WTC11 (cell line): ENCODE measurements at regions not wholly inside any gene's neighbourhood (a gene's known extent, or its start where the extent isn't known, plus 50 kb on each side); places are given as distances from the start of the nearest gene placed in this dataset.

Experiments used
- ARID4B ChIP-seq: sonication (generic); formaldehyde crosslinking; IDR thresholded peaks from 2 replicates; pipeline ENCODE4 v1.8.0; 2023; ENCODE audit warnings: missing genetic modification reagents, mild to moderate bottlenecking, borderline replicate concordance
- CTCF ChIP-seq: fragments of 200-600 bp; IDR thresholded peaks from 2 replicates; pipeline ENCODE4 v1.8.0; 2022; ENCODE audit warnings: antibody characterized with exemption
- E2F5 ChIP-seq: sonication (generic); formaldehyde crosslinking; IDR thresholded peaks from 2 replicates; pipeline ENCODE4 v1.8.1; 2022; ENCODE audit warnings: mild to moderate bottlenecking, moderate library complexity, missing genetic modification reagents
- FOXP1 ChIP-seq: sonication (generic); formaldehyde crosslinking; IDR thresholded peaks from 2 replicates; pipeline ENCODE4 v1.8.0; 2022; ENCODE audit warnings: missing genetic modification reagents, mild to moderate bottlenecking, moderate library complexity, borderline replicate concordance
- GTF2I ChIP-seq: fragments of 250-450 bp; sonication (Bioruptor Pico); conservative IDR thresholded peaks from 2 replicates; pipeline ENCODE4 v1.4.0; 2021; ENCODE audit warnings: mild to moderate bottlenecking
- IRF2 ChIP-seq: sonication (generic); formaldehyde crosslinking; IDR thresholded peaks from 2 replicates; pipeline ENCODE4 v1.8.0; 2022; ENCODE audit warnings: low read depth, missing genetic modification reagents, borderline replicate concordance
- JUN ChIP-seq: sonication (generic); formaldehyde crosslinking; IDR thresholded peaks from 2 replicates; pipeline ENCODE4 v1.8.0; 2023; ENCODE audit warnings: mild to moderate bottlenecking, missing genetic modification reagents
- MYBL2 ChIP-seq: sonication (generic); formaldehyde crosslinking; IDR thresholded peaks from 2 replicates; pipeline ENCODE4 v1.8.1; 2023; ENCODE audit warnings: mild to moderate bottlenecking, moderate library complexity, missing genetic modification reagents
- NR2C2 ChIP-seq: sonication (generic); formaldehyde crosslinking; IDR thresholded peaks from 2 replicates; pipeline ENCODE4 v1.8.0; 2022; ENCODE audit warnings: mild to moderate bottlenecking, missing genetic modification reagents
- NR3C1 ChIP-seq: sonication (generic); formaldehyde crosslinking; conservative IDR thresholded peaks from 2 replicates; pipeline ENCODE4 v1.8.1; 2023; ENCODE audit warnings: low read depth, mild to moderate bottlenecking, missing genetic modification reagents
- TCF7 ChIP-seq: sonication (generic); formaldehyde crosslinking; IDR thresholded peaks from 2 replicates; pipeline ENCODE4 v1.8.0; 2022; ENCODE audit warnings: mild to moderate bottlenecking, low read depth, missing genetic modification reagents, moderate library complexity
- TEAD1 ChIP-seq: sonication (generic); formaldehyde crosslinking; IDR thresholded peaks from 2 replicates; pipeline ENCODE4 v1.8.0; 2022; ENCODE audit warnings: mild to moderate bottlenecking, missing genetic modification reagents
- ZNF232 ChIP-seq: sonication (generic); formaldehyde crosslinking; IDR thresholded peaks from 2 replicates; pipeline ENCODE4 v1.8.0; 2022; ENCODE audit warnings: mild to moderate bottlenecking, missing genetic modification reagents

GRCh38 chr4:13933191-13933590, 305.7 kb upstream of the BOD1L1 start:
- no peak for TF ChIP-seq JUN
- TF ChIP-seq NR2C2 (CRISPR knock-in tag) = no peak
- no peak for TF ChIP-seq CTCF
- TF ChIP-seq GTF2I (CRISPR knock-in tag) = no peak
- no peak for TF ChIP-seq E2F5 (CRISPR knock-in tag)
- no peak for TF ChIP-seq IRF2 (CRISPR knock-in tag)
- TF ChIP-seq TEAD1 (CRISPR knock-in tag) = no peak
- no peak for TF ChIP-seq MYBL2 (CRISPR knock-in tag)
- TF ChIP-seq ZNF232 (CRISPR knock-in tag) = no peak
- TF ChIP-seq TCF7 (CRISPR knock-in tag) = no peak
- TF ChIP-seq FOXP1 (CRISPR knock-in tag) = no peak
- TF ChIP-seq ARID4B = no peak
- TF ChIP-seq NR3C1 (CRISPR knock-in tag) = no peak
